GM19395 (cell line): ENCODE measurements at regions not wholly inside any gene's neighbourhood (a gene's known extent, or its start where the extent isn't known, plus 50 kb on each side); places are given as distances from the start of the nearest gene placed in this dataset.

Experiments used
- ATAC-seq: cut with Tn5 transposase; IDR thresholded peaks from one replicate; pipeline ENCODE4 v1.9.1; 2021; ENCODE audit warnings: mild to moderate bottlenecking, moderate library complexity; ENCODE audit not compliant: unreplicated experiment

DNA sequence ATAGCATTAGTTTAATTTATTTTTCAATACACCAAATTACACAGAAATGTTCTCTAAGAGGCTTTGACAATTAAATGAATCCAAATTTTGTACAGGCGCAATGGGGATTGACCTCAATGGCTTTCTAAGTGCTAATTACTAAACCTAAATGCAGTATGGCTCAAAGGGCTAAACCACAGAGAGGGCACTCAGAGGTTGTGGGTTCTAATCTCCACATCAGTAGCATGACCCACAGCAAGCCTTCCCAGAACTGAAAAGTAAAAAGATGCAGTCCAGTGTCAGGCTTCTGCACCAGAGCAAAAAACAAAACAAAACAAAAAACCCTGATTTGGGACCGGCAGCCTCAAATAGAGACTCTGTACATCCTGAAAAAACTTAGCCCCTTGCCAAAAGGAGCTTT is 579.2 kb upstream of the PKN2 start:
- ATAC-seq = no peak

DNA sequence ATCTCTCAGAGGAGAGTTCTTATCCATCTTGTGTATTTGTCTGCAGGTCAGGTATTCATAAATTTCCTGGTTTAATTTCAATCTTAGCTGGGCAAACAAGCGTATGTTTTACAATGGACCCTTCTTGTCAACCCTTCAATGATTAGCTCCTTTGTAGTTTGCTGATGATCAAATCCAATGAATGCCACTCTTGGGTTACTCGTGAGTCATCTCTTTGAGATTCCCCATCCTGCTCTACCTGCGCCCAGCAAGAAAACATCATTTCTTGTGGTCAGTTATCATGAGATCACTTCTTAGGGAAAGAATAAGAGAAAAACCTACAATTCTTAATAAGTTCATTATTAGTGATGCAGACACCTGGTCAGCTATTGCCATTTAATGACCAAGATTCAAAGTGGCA is 572.3 kb upstream of the PKN2 start:
- ATAC-seq = no peak

DNA sequence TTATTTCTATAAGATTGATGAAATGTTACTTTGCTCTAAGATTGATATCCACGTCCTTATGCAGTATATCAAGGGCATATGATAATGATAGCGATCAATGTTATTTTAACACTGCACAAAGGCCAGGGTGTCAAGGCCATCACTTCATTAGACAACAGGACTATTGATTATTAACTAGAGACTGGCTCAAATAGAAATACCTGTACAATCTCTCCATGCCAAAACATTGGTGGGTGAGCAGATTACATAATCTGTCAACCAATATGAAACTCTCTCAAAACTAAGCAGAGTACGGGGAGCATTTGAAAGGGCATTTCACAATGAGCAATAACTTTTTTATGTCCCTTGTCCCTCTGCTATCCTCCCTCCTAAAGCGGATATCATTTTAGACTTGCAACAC is 566.5 kb upstream of the PKN2 start:
- no peak for ATAC-seq

DNA sequence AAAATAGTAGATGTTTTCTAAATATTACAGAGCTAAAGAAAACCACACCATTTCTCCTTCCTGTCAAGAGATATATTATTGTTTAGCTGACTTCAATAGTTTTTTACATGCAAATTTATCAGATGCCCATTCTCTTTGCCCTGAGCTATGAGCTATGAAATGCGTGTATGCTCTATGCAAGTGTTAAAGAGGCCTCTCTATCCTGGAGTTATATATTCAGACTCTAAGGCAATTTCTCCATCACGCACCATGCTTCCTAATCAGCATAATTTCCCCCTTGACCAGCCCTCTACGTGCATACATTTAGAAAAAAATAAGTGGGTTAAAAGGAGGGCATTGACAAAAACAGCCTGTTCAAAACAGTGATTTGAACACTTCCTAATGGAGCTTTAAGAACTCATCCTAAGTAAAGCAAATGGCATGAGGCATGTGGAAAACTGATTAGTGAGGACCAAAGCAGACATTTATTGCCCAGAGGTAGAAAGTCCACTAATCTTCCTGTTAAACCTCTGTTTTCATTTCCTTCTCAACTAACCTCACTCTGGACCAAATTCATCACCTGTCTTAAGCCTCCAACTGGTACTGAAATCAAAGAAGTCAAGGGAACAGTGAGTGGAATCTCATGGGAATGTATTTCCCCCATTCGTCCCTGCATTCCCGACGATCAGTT is 565.8 kb upstream of the PKN2 start:
- no peak for ATAC-seq

DNA sequence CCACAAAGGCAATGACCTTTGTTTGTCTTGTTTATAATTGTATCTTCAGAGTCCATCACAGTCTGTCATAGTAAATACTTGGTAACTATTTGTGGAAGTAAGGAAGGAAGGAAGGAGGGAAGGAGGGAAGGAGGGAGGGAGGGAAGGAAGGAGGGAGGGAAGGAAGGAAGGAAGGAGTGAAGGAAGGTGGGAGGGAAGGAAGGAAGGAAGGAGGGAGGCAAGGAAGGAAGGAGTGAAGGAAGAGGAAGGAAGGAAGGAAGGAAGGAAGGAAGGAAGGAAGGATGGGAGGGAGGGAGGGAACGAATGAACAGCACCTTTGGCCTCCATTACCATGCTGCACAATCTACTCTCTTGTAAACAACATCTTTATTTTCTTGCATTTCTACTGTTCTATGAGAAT is 559.5 kb upstream of the PKN2 start:
- ATAC-seq = no peak

DNA sequence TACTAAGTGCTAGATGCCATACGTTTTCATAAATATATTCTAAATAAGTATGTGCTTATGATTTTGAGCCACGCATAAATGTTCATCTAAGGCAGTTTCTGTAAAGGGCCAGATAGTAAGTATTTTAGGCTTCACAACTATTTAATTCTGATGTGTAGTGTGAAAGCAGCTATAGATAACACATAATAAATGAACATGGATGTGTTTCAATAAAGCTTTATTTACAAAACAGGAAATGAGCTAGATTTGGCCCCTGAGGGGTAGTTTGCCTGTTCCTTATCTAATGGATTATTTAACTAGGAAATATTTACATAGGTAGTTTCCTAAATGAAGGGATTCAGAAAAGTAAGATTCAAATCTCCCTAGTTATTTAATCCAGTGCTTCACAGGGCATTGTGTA is 557.6 kb upstream of the PKN2 start:
- ATAC-seq = no peak

DNA sequence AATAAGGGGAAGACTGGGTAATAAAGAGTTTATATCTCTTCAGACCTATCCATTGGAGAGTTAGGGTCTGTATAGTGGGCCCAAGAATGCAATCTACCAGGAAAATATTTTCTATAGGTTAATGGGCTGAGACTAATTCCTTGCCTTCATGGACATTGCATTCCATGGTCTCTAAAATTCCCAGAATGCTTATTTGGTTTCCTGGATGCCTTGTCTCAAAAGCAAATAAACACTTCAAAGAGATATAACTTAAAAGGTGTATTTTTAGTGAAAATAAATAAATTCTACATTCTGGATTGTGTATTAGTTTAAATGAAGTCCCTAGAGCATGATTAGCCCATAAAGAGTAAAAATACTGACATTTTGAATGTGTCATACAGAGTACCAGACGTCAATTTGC is 550.1 kb upstream of the PKN2 start:
- ATAC-seq = no peak

DNA sequence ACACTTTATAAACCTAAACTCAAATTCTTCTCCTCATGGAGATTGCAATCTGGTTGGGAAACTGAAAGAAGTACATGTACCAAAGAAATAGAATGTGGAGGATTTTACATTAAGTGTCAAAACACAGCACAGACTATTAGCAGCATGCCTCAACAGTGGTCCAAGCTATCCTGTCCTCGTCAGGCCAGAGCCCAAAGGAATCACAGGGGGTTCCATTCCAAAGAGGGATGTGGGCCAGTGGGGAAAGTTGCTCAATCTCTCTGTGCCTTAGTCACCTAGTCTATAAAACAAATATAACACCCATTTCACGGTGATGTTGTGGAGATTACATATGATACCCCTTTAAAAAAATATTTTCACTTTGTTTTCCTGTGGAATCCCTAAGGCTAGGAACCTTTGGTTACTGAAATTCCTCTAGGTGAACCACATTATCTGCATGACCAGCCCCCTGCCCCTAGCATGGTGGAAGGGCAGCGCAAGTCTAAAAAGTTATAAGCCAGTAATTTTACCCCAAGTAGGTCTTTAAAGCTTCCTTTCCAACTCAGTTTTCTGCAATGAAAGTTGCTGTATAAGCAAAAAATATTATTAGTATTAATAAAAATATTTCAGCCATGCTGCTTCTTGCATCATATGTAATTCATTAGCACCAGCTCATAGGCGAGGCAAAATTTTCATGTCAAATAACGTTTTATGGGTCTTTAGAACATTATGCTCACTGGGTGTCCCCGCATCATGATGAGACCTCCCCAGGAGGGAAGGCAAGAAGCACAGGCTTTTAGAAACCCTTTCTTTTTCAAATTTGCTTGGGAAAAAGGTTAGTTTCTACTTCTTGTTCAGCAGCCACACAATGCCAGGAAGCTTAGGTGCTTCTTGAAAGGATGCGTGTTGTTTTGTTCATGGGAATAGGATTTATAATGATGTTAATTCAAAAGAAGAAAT is 548.8 kb upstream of the PKN2 start:
- no peak for ATAC-seq

DNA sequence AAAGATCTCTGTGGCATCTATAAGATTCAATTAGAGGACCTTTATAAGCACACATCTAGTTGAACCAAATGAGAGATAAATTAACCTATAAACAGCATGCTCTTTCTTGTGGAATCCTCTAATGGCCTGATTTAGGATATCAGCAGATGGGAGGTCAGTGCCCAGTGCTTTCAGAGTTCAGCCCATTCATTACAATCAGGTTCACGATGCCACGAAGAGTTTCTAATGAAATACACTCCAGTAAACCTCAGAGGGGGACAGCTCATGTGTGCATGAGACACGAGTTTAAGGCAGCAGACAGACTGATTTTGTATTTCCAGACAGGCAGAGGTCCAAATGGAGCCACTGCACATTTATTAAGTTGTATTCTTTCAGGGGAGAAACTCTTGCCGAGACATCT is 544.4 kb upstream of the PKN2 start:
- ATAC-seq = no peak

DNA sequence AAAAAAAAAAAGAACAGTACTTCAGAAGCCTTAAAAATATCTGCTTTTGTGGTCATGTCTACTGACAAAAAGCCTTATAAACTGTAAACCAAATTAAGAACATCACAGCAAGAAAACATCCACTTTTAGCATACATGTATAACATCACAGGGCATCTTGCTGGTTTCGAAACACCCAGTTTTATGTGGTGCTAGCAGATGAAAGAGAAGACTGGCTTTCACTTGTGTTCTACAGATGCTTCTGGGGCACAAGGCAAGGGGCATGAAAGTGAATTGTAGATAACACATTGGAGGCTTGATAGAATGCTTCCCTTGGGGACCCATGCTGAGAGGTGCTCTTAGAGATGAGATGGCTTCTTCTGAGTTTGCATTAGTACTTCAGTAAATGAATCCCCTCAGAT is 543.7 kb upstream of the PKN2 start:
- ATAC-seq = no peak

DNA sequence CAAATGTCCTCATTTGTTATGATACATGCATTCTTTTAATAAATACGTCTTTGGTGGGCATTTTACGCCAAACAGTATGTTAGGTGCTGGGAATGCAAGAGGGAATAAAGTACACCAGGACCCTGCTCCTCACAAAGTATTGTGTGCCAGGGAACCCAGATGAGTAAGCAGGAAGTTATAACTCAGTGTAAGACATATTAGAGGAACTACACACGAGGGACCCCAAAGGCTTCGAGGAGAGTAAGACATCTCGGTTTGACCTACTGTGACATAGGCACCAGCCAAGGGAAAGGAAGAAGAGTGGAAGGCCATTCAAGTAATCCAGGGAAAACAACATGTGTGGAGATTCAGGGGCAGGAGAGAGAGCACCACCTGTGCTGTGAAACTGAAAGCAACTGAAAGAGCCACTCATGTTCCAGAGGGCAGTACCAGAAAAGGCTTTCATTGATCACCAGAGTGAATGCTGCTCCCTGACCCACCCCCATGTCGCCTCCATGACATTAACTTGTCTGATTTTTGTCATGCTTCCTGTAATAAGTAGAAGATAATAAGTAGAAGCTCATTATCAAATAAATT is 542.5 kb upstream of the PKN2 start:
- ATAC-seq = no peak

DNA sequence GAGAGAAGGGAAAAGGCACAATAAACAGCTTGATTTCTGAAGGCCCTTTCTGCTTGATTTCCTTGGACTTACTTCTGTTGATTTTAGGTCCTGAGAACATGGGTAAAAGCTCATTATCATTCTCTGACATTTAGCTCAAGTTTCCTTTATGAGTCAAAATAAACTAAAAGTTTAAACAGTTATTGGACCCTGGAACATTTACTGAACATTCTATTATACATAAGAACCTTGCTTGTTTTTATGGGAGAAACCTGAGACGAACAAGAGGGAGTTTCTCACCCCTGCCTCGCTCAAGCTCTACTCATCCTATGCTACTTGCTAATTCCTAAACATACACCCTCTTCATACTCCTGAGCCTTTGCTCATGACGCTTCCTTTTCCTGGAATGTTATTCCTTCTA is 538.3 kb upstream of the PKN2 start:
- no peak for ATAC-seq

DNA sequence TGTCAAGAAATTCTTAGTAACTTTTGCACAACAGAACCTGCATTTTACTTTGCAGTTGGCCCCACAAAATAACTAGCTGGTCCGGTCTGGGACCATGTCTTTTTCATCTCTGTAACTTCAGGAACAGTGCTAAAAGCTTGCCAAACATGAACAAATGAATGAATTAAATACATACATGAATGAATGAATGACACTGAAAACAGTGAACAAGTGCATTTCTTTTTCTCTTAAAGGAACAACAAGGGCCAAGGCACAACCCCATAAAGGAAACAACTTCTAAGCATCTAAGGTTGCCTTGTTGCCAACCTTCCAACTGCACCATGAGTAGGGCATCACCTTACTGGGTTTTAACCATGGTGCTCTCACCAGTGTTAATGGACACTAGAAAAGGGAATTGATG is 534.4 kb upstream of the PKN2 start:
- ATAC-seq = no peak

DNA sequence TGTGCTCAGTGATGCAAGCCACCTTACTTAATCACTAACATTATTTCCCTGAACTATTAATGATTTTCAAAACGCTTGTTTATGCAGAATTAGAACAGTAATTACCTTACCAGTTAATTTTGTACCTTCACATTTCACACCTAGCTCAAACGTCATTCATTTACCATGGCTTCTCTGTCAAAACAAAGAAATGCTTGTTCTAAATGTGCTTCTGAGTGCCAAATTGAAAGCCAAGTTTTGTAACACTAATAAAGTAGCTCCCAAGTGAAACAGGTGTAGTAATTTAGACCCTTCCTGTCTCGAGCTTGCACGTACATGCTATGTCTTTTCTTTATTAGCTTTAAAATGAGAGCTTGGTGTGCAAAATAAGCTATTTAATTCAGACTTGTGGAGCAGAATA is 533.7 kb upstream of the PKN2 start:
- no peak for ATAC-seq

DNA sequence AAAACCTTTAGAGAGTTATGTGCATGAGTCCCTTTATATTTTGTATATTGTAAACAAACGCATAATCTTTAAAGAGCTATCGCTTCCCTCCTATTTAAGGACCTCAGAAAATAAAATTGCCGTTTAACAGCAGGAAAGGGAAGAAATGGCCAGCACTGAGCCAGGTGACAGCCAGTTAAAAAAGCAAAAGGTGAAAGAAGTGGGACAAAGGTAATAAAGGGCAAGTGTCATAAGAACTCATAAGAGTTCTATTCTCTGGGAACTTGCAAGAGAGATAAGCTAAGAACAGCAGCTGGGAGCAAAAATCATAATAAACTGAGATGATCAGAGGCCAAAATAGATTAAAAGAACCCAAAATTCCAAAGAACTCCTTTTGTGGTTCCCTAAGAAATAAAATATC is 520.9 kb upstream of the PKN2 start:
- ATAC-seq = no peak

DNA sequence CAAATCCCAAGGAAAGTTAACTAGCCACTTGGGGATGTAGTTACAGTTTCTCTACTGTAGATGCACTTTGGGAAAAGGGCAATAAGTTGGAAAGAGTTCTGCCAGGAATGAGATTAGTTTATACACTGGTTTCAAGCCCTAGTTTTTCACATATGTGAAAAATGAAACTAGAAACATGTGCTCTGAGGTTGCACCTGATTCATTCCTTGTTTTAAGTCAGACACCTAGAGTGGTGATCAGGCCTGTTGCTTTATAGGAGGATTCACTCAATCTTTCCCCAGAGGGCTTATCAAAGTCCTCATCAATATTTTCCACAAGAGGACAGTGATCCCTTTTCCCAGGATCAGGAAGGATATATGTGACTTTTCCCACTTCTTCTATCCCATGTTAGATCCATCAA is 515.9 kb upstream of the PKN2 start:
- no peak for ATAC-seq

DNA sequence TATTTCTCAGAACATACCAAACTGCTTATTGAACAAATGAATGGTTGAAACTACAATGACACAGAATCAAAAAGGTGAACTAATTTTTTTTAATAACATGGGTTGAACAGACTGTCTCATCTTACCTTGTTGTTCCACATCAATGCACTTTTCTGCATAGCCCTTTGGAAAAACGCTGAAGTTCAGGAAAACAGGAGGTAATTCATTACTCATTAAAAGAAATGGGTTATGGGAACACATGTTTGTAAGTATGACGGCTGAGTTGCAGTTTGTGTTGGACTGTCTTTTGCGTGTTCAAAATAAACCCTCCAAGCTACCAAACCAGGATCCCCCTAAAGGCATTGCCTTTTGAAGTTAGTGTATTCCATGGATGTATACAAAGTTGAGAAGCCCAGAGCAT is 514.9 kb upstream of the PKN2 start:
- ATAC-seq = no peak

DNA sequence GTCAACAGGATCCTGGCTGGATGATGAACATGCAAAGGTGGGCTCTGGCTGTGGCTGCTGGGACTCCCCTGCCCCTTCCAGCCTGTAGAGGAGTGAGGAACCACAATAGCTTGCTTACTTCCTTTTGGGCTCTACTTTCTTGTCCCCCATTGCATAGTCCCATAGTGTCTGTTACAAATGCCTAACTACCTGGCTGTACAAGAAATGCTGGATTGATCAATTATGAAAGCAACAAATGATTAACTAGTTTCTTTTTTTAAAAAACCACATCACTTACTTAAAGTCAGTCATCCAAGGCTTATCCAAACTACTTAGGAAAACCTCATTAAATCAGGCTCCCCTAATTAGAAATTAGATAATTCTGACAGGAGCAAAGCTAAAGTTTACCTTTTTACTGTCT is 514.1 kb upstream of the PKN2 start:
- no peak for ATAC-seq

DNA sequence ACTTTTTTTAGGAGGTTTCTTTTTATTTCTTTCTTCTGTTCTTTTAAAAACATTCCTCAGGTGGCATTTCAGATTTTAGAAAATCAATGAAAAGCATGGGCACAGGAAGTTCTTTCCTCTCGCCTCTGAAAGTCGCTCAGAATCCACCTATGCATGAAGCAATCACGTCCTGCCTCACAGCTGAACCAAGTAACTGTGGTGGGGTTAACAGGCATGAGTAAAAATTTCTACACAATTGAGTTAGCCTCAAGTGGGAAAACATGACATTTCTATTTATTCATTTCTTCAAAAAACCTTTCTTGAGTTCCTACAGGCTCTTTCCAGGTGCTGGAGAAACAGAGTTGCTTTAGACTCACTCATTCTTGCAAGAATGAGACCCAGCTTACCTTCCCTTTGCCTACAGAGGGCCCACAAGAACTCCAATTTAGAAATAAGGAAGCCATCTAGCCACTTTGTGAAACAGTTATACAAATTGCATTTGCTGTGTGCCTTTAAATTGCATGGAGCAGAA is 508.9 kb upstream of the PKN2 start:
- ATAC-seq = no peak

DNA sequence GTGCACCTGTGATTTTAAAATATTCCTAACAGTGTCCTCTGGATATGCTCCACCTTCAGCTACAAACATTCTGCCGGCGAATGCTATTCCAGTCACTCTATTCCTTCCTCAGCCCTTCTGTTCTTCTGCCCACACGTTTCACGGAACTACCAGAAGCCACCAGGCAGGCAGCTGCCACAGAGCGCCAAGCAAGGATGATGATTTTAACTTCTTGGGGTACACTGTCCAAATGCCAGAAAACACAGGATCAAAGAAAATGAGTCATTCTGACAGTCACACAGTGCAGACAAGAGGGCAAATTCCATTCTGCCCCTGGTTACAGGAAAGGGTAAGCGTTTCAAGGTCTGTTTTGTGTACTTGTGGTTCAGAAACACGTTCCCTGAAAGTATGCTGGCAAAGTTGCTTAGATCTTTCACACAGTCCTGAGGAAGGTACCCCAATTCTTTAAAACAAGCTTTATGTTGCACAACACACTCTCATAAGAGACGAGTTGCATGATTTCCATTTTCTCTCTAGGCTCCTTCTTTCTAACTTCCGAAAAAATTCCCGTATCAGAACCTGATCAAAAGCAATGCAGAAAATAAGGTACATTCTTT is 508.3 kb upstream of the PKN2 start:
- ATAC-seq = no peak

DNA sequence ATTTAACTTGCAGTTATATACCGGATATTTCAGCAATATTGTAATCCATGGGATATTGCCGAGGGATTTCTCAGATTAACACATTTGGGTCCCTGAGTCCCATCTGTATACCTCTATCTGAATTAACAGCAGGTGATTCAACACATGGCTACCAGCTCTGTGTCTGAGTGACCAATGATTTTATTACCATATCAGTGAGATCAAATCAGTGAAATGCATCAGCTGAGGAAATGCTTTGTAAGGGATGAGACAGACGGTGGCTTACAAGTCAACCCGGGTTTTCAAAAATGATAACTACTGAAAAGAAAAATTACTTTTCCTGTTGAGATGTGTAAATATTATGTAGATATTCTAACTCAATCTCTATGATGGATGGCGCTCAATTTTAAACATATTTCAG is 504.1 kb upstream of the PKN2 start:
- ATAC-seq = no peak
